Choroid plexus epithelial cell (primary cell): ENCODE measurements at regions not wholly inside any gene's neighbourhood (a gene's known extent, or its start where the extent isn't known, plus 50 kb on each side); places are given as distances from the start of the nearest gene placed in this dataset.

Source experiments
- DNase-seq: peaks from one replicate; pipeline ENCODE4 v3.0.0-alpha.2; 2010; ENCODE audit warnings: low read depth
- H3K4me3 ChIP-seq: 2 replicates; pipeline ENCODE4 v1.5.1; 2011; ENCODE audit warnings: low read depth, mild to moderate bottlenecking, control low read depth, low read length, moderate library complexity
- TF ChIP-seq, protein P1 (sequence below): conservative IDR thresholded peaks from 2 replicates; pipeline ENCODE4 v1.5.1; 2011; ENCODE audit warnings: low read depth, mild to moderate bottlenecking, control low read depth, inconsistent platforms, low read length, moderate library complexity

- TF ChIP-seq, protein P1, sequence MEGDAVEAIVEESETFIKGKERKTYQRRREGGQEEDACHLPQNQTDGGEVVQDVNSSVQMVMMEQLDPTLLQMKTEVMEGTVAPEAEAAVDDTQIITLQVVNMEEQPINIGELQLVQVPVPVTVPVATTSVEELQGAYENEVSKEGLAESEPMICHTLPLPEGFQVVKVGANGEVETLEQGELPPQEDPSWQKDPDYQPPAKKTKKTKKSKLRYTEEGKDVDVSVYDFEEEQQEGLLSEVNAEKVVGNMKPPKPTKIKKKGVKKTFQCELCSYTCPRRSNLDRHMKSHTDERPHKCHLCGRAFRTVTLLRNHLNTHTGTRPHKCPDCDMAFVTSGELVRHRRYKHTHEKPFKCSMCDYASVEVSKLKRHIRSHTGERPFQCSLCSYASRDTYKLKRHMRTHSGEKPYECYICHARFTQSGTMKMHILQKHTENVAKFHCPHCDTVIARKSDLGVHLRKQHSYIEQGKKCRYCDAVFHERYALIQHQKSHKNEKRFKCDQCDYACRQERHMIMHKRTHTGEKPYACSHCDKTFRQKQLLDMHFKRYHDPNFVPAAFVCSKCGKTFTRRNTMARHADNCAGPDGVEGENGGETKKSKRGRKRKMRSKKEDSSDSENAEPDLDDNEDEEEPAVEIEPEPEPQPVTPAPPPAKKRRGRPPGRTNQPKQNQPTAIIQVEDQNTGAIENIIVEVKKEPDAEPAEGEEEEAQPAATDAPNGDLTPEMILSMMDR: no peak
- H3K4me3 ChIP-seq: no peak overlapping the region
- peak; percentile 69 for DNase-seq
Observed at GRCh38 chr9:119963258-119963797, 594.1 kb upstream of the BRINP1 start.

DNA sequence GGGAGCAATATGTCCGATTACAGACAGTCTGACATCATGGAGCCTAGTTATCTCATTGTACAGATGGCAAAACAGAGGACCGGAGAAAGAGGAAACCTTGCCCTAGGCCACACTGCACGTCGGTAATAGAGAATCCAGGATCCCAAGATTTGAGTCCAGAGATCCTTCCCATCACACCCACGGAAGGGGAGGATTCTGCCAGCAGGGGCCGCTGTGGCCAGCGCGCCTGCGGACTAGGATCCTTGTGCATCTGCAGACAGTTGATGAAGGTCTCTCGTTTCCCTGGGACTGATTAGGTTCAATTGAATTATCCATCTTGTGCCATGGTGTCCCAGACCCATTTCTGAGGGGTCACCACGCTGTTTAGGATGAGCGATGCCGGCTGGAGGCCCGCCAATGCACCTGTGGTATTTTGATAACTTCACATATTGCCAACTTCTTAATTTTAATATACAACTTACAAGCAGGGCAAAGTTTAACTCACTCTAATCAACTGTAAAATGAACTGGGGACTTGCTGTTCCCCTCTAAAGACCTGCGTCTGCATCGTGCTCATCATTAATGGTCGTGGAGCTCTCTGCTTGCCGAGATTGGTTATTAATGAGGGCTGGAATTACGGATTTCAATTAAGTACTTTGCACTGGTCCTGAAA lies 592.7 kb upstream of the BRINP1 start:
- DNase-seq: peak; percentile 48
- H3K4me3 ChIP-seq: no peak overlapping the region
- TF ChIP-seq, protein P1: peak; percentile 87

GRCh38 chr9:119959846-119960545 lies 590.8 kb upstream of the BRINP1 start:
- TF ChIP-seq, protein P1: no peak
- no peak overlapping the region for H3K4me3 ChIP-seq
- no peak for DNase-seq

GRCh38 chr9:119956111-119956510 lies 586.9 kb upstream of the BRINP1 start:
- TF ChIP-seq, protein P1: no peak
- H3K4me3 ChIP-seq: no peak overlapping the region
- no peak for DNase-seq

DNA sequence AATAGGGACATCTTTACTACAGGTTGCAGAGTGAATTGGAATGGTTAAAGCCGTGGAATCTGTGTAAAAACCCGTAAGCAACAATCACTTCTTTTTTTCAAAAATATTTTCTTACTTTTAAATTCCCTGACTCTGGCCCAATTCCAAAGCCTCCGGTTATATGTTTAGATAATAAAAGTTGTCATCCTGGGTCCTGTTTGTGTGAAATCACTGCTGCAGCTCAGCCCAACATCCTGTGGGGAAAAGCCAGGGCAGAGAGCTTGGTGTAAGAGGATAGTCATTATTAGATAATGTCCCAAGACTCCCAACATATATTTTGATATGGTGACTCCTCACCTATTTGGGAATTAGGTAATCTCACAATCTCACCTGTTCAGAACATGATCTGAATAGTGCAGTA lies 586.0 kb upstream of the BRINP1 start:
- TF ChIP-seq, protein P1: no peak
- no peak overlapping the region for H3K4me3 ChIP-seq
- no peak for DNase-seq

- DNase-seq: no peak
- no peak overlapping the region for H3K4me3 ChIP-seq
- TF ChIP-seq, protein P1: no peak
Observed at GRCh38 chr9:119951591-119951990, 582.4 kb upstream of the BRINP1 start.
